Upper lobe of left lung (tissue), 4 donors: ENCODE measurements at regions not wholly inside any gene's neighbourhood (a gene's known extent, or its start where the extent isn't known, plus 50 kb on each side); places are given as distances from the start of the nearest gene placed in this dataset.

Source experiments
- POLR2AphosphoS5 ChIP-seq, 2 donors: sonication (generic); formaldehyde crosslinking; IDR thresholded peaks; one replicate each; pipeline ENCODE4 v1.5.1; 2017; ENCODE audit warnings: antibody characterized with exemption in 2 of 2
- TF ChIP-seq, protein P1 (sequence below), 6 experiments: fragments of 450-650 bp in 4 of 6; fragments of 200-600 bp in 2 of 6; sonication (generic) in 2 of 6; IDR thresholded peaks; one replicate each; pipeline ENCODE4 v1.5.1; 2016 to 2019; ENCODE audit warnings: antibody characterized with exemption in 6 of 6

DNA sequence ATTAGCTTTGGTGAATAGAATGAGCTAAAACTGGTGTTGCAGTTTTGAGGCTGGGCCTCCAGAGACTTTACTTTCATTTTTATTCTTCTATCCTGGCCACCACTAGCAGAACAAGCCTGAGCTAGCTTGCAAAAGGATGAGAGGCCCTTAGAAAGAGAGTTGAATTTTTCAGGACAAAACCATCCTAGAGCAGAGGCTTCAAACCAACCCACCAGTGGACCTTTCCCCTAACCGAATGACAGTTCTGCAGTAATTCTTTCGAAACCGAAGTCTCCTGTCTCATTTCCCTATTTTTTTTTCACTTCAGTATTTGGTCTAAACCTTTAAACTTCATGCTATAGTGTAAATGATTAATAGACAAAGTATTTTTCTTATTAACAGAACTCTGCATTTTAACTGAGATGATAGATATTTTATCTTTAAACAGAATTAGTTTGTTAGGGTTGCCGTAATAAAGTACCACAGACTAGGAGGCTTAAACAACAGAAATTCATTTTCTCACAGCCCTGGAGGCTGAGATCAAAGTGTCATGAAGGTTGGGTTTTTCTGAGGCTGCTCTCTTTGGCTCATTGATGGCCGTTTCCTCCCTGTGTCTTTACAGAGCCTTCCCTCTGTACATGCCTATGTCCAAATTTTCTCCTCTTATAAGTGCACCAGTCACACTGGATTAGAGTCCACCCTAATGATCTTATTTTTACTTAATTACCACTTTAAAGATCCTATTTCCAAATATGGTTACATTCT is 80.6 kb upstream of the PAK5 start:
- TF ChIP-seq, protein P1, sequence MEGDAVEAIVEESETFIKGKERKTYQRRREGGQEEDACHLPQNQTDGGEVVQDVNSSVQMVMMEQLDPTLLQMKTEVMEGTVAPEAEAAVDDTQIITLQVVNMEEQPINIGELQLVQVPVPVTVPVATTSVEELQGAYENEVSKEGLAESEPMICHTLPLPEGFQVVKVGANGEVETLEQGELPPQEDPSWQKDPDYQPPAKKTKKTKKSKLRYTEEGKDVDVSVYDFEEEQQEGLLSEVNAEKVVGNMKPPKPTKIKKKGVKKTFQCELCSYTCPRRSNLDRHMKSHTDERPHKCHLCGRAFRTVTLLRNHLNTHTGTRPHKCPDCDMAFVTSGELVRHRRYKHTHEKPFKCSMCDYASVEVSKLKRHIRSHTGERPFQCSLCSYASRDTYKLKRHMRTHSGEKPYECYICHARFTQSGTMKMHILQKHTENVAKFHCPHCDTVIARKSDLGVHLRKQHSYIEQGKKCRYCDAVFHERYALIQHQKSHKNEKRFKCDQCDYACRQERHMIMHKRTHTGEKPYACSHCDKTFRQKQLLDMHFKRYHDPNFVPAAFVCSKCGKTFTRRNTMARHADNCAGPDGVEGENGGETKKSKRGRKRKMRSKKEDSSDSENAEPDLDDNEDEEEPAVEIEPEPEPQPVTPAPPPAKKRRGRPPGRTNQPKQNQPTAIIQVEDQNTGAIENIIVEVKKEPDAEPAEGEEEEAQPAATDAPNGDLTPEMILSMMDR (IDR thresholded peaks at IDR 0.05) = no peak
- TF ChIP-seq POLR2AphosphoS5 (IDR thresholded peaks at IDR 0.05) = no peak
